Embryonic facial prominence (tissue), 1 donor: ENCODE measurements at regions not wholly inside any gene's neighbourhood (a gene's known extent, or its start where the extent isn't known, plus 50 kb on each side); places are given as distances from the start of the nearest gene placed in this dataset.
"Not testable (repeated sequence)": the region's sequence is repeated elsewhere in the genome, so short reads cannot be mapped to it uniquely, and the experiment has no call there.

Experiments
- DNase-seq: peaks from one replicate; pipeline ENCODE4 v3.0.0-alpha.2; 2016; ENCODE audit errors: extremely low spot score

DNA sequence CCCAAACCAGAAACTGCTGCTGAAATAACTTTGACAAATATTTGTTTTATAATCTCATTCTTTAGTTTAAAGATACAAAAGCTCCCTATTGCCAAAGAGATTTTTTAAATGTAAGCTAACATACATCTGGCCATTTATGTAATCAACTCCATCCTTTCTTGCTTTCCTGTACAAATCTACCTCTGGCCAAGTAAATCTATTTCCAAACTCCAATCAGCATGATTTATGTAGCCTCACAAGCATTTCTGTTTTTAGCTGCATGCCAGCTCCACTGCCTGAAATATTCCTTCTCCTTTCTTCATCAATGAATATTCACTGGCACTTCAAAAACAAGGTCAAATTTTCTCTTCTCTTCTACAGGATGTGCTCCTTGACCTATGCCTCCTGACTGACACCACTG, 80.0 kb downstream of the SHOX2 start:
- DNase-seq = peak; percentile 37

DNA sequence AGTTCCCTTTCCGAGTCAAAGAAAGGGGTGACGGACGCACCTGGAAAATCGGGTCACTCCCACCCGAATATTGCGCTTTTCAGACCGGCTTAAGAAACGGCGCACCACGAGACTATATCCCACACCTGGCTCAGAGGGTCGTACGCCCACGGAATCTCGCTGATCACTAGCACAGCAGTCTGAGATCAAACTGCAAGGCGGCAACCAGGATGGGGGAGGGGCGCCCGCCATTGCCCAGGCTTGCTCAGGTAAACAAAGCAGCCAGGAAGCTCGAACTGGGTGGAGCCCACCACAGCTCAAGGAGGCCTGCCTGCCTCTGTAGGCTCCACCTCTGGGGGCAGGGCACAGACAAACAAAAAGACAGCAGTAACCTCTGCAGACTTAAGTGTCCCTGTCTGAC, 86.3 kb downstream of the SHOX2 start:
- not testable (repeated sequence) for DNase-seq

DNA sequence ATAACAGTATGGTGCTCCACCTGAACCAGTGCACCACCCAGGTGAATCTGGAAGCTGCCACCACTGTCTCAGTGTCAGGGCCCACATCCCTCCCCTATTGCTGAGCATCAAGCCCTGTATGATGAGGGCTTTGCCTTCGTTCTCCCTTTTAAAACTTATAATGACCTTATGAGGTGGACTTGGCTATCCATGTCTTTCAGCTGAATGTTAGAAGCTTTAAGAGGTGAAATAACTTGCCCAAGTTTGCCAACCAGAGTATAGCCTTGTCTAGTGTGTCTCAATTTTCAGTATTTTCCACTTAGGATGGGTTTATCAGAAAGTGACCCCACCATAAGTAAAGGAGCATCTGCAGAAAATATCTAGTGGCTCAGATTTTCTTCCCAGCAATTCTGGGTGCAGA, 87.8 kb downstream of the SHOX2 start:
- DNase-seq = no peak

DNA sequence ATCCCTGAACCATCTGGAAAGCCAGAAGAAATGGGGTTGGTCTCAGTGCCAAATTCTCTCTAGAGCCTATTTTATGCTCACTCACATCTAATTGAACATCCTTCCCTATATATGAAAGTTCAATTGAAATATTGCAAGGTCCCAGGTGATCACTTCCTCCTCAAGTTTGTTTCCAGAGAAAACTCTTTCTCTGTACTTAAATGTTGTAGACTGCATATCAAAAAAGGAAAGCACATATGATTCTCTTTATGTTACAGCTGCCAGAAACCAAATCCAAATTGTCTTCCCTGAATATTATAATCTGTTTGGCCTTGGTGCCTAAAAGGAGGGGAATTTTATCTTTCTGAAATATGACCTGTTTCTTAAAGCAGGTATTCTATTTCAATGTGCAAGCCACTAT, 93.3 kb downstream of the SHOX2 start:
- DNase-seq = no peak

DNA sequence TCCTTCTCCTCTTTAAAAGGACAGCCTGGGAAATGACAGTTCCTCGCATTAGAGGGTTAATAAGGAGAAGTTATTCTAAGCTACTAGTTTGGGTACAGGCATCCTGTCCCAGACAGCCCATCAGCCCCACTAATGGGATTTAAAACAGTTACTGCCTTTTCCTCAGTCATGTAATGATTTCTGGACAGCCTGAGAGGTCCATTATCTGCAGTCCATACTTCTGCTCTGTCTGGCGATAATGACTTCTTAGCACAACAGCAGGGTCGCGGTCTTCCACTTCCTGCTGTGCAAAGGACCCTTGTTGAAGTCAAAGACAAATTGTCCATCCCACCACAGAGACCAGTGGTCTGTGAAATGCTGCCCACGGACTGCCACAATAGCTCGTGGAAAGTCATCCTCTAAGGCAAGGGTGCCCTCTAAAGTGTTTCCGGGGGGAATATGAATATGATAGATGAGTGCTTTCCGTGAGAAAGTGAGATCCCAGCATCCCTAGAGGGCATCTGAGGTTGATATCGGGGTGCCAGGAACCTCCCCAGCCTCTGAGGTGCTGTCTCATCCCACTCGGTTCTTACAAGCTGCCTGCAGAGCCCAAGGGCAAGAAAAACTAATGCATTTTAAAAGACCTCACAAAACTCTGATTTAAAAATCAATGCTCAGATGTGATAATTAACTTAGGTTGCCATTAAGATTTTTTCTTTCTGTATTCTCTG, 100.7 kb downstream of the SHOX2 start:
- DNase-seq = no peak

DNA sequence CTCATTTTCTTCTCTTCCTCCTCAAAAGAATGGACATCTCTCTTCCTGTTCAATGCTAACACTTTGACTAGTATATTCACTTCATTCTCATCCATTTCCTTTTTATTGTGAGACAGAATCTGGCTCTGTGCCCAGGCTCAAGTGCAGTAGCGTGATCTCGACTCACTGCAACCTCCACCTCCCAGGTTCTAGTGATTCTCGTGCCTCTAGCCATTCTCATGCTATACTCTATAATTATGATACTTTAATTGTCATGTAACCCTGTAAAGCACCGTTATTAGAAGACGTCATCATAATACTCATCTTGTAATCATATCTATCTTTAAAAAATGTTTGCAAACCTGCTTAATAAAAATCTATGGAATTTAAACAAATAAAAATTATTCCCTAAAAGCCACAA, 107.0 kb downstream of the SHOX2 start:
- no peak for DNase-seq

DNA sequence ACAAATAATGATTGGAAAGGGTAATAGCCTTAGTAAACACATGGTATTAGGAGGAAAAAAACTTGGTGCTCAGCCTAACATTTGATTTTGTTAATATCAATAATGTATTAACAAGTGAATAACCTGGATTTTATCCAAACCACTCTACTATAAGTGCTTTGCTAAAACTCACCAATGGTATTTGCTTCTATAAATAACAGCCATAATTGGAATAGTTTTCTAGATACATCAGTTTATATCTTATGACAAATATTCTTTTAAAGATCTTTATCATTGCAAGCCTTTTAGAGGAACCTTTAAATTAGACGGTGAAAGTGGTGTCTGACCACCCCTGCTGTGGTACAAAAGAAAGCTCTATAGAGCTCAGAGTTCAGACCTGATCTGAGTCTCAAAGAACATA, 123.9 kb downstream of the SHOX2 start:
- no peak for DNase-seq

DNA sequence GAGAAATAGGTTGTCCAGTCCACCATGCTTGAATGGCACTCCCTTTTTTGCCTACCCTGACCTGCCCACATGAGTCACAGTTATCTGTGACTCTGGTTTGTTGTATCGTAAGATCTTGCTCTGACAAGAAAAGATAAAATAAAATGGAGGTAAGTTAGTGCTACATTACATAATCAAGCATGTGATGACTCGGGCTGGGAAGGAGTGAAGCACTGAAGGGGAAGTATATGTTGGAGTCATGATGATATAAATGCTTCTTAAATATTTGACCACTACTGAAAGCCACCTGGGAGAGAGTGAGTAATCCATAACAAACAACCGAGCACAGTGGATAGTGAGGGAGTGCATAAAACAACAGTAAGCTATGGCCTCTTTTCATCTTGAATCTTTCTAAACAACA, 124.4 kb downstream of the SHOX2 start:
- no peak for DNase-seq

DNA sequence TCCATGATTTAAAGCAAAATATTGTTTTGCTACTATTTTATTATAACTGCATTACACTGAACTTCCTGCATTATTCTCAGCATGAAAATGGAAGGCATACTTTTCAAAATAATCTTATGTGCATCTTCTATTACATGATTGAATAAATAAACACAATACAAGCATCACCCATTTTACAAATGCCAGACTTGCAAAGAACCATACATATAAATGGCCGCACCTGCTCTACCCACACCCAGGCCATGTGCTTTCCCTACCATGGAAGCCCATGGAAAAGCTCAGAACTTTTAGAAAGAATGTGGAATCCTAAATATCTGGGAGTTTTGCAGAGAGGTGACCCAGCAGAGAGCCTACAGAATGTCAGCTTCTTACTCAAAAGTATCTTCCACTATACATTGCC, 127.2 kb downstream of the SHOX2 start:
- DNase-seq = no peak

DNA sequence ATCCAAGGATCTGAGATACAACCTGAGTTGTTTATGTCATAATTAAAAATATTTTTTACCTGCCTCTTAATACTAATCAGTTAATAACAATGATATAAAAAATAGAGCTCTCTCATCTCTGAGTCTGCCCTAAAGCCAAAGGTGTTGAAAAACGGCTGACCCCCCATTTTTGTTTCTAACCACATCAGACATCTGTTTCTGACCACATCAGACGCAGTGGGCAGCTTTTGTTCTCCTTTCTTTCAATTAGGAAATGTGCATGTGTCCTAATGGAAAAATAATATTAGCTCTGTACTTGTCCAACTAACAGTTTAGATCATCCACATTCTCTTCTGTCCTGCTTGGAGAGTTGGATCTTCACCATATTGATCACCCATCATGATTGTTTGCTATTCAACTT, 144.6 kb downstream of the SHOX2 start:
- no peak for DNase-seq

DNA sequence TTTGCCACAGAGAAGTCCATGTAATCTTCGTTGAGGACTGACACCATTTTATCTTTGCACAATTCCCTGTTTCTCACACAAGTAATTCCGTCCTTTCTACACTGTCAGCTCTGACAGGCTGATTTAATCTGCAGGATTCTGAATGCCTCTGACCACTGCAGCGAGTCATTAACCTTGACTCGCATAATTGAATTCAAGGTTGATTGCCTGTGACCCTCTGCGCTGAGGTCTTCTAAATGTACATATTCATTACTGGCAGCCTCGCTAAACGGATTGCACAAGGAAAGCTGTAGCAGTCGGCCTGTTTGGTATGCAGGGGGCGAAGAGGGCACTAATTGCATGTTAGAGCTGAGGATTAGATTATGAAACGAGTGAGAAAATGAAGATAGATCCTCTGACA, 147.8 kb downstream of the SHOX2 start:
- DNase-seq = no peak

DNA sequence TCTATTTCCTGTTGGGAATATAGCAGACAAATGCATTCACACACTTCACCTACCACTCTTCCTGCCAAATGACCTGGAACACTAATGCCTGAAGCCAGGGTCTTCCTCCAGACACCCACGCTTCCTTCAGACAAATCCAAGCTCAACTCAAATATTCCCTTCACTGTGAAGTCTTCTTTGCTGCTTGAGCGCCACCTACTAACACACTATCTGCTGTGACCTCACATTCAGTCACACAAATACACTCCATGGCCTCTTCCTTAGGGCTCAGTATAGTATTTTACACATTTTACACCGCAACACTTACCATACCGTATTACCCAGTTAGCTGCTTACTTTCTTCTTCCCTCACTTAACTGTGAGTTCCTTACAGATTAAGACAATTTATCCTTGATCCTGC, 149.4 kb downstream of the SHOX2 start:
- no peak for DNase-seq

DNA sequence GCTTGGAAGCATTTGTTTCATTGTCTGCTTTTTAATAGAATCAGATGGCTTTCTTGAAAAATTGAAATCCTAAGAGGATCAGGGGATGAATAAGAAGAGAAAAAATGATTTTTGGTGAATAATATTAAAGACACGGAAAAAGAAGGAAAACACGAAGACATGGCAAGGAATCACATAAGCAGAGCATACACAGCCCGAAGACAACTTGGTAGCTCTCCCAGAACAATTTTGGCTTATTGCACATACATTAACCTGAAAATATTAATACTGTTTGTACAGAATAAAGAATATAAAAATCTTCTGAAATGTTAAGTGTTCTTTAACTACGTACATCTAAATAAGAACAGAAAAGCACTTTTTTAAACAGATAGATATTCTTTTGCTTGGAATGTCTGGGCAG, 150.0 kb downstream of the SHOX2 start:
- DNase-seq = no peak

DNA sequence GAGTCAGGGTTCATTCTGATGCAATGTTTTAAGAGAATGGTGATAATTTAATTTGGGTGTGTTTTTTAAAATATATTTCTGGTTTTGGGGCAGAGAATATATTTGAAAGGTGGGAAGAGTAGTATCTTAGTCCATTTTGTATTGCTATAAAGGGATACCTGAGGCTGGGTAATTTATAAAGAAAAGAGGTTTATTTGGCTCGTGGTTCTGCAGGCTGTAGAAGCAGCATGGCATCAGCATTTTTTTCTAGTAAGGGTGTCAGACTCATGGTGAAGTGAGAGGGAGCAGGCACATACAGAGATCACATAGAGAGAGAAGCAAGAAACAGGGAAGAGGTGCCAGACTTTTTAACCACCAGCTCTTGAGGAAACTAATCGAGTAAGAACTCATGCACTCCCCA, 152.7 kb downstream of the SHOX2 start:
- DNase-seq = no peak

DNA sequence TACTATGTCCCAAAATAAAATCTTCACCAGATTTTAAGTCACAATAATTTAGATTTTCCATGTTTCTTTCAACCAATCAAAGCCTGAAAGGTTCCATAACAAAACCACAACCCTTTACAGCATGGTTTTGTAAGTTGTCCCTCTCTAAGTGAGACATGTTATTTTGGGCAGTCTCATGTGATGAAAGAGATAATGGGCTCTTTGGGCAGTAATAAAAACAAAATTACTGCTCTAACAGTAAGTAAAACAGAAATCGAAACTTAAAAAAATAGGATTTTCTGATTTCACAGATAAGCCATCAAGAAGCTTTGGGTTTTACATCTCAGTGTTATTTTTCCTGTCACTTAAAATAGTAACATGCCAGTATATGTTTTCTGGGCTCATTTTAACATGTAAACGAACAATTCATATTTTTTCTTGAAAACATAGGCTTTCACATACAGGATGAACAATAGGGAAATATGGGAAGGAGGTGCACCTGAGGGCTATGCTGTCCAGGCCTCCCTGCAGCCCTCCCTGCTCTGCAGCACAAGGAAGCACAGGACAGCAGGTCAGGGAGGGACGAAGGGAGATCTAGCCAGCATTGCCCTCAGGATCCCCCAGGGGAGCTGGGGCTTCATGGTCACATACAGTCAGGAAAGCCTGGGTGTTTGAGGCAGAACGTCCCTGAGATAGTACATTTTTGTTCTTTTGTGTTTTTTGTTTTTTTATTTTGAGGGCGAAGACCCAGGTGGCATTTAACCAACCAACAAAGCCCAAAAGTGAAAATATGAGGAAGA, 157.4 kb downstream of the SHOX2 start:
- no peak for DNase-seq

DNA sequence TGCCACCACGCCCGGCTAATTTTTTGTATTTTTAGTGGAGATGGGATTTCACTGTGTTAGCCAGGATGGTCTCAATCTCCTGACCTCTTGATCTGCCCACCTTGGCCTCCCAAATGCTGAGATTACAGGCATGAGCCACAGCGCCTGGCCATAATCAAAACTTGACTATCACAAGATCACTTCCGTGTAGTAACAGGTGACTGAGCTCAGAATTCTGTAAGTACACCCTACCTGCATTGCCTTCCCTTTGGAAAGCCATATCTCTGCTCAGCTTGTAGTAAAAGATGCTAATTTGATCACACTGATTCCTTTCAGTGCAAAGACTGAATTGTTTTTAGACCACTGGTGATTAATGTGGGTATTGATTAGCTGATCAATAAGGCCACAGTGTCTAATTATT, 167.1 kb downstream of the SHOX2 start:
- no peak for DNase-seq

DNA sequence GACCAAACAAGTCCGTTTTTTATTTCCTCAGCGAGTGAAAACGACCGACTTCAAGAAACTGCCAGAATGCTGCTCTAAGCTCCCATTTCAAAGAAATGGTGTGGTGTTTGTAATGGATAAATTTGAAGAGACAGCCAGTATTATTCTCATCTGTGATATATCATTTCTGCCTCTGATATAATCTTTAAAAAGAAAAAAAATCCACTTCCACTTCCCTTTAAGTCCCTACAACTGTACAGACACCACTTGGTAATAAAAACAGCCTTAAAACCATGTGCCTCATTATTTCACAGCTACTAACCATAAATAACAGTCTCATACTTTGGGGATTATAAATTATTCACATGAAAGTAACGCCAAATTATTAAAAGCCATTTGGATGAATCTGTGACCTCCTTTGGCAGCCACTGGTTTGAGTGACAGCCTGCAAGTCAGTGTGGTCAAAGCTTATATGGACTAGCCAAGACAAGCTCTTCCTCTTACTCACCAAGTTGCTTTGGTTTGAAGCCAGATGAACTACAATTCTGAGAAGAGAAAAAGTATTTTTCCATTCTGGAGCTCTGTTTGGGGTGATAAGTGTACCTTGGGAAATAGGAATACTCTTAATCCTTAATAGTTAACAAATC, 168.0 kb downstream of the SHOX2 start:
- DNase-seq = no peak

DNA sequence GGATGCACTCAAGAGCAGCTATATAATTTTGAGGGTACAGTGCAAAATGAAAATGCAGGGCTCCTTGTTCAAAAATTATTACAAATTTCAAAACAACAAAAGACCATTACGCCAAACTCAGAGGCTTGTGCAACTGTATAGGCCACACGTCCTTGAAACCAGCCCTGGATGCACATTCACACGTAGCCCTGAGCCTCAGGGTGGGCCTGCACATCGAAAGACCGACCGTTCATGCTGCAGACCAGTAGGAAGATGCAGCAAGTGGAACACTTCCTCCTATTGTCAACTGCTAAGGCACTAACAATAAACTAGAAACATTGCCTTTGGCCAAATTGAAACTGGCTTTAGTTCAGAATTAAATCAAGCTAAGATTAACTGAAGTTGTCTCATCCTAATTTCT, 174.7 kb downstream of the SHOX2 start:
- DNase-seq = no peak

DNA sequence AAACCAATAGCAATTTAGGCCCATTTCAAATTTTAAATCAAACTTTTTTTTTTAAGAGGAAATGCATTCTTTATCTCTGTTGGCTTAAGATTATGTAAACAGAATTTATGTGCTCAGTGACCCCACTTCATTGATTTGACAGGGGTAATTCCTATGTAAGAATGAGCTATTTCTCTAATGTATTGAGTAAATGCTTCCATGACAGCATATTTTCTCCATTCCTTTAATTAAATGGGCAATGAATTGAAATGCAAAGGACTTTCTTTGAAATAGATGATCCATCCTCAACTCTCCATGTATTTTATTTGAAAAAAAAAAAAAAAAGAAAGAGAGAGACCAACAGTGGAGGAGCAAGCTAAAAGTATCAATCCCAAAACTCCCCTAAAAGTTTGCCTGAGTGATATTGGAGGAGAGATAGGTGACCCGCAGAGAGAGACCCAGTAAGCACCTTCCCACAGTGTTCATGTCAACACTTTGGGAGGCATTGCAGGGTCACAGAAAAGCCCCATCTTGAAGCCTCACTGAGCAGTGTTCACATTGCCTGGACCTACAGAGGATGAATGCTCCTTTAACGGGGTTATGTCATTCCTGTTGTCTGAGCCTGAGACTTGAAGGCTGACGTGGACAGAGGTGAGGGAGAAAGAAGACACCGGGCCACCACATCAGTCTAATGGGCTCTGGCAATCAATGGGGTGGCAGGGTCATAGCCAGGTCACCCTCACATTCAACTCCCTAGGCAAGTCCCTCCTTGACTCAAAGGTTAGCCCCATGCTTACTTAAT, 176.0 kb downstream of the SHOX2 start:
- no peak for DNase-seq

DNA sequence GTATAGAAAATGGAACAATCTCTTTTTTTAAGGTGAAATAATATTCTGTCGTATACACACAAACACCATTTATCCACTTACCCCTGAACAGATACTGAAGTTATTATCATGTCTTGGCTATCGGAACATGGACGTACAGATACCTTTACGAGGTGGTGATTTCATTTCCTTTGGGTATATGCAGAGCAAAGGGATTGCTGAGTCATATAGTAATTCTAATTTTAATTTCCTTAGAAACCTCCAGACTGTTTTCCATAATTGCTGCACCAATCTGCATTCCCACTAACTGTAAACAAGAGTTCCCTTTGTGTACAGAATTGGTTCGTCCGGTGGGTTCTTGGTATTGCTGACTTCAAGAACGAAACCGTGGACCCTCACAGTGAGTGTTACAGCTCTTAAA, 179.4 kb downstream of the SHOX2 start:
- DNase-seq = no peak

DNA sequence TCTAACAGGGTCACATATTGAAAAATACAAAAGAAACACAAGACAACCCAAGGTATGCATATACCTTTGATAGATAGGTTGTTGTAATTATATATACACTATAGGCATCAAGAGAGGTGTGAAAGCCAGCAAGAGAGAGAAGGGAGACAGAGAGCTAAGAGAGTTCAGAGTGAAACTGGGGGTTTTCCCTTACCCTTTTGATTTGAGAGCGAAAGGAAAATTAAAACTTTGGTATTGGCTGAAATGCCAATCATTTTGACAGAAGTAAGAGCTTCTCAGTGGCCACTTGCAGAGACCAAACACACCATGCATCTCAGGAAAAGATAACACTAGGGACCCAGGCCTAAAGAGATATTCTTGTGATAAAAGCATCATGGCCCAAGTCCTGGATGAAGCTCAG, 183.6 kb downstream of the SHOX2 start:
- no peak for DNase-seq

DNA sequence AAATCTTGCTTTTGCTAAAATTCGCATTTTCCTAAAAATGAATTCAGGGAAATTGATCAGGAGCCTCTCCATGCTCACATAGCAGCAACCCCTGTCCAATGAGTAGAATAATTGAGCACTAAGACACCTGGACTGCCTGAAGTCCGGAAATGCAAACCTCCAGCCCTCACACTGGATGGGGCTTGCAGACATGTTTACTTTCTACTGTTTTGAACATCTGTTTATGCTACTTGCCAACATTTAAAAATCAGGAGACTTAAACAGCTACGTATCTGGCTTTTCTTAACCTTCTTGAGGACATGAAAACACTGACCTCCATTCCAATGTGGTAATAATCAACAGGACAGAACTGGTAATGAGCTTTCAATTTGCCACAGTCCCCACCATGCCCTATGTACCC, 184.4 kb downstream of the SHOX2 start:
- DNase-seq = no peak
